ENCODE measurements at regions not wholly inside any gene's neighbourhood (a gene's known extent, or its start where the extent isn't known, plus 50 kb on each side); places are given as distances from the start of the nearest gene placed in this dataset.

- no peak overlapping the region for H3K9ac ChIP-seq (replicated peaks in 1 of 4; ENCODE audit: extremely low read depth in 1 of 4, low read depth in 3 of 4, low read length in 3 of 4)
- TF ChIP-seq BRCA1 (IDR thresholded peaks at IDR 0.05; ENCODE audit: low read depth, low read length) (no peak), ZNF274 (IDR thresholded peaks at IDR 0.05; ENCODE audit: borderline replicate concordance, extremely low read depth, low read length) (no peak), BCL11A (IDR thresholded peaks at IDR 0.05; ENCODE audit: low read depth in 2 of 2, low read length in 2 of 2) (no peak), SP2 (IDR thresholded peaks at IDR 0.05; ENCODE audit: low read length) (no peak), SIRT6 (IDR thresholded peaks at IDR 0.05; ENCODE audit: low read length) (no peak), FOSL1 (IDR thresholded peaks at IDR 0.05; ENCODE audit: insufficient read depth, low read depth, low read length) (no peak), SIX5 (IDR thresholded peaks at IDR 0.05; ENCODE audit: low read depth, low read length) (no peak), POLR2A (IDR thresholded peaks at IDR 0.05; ENCODE audit: control extremely low read depth in 1 of 2, low read depth in 2 of 2, low read length in 2 of 2) (no peak), CREB1 (IDR thresholded peaks at IDR 0.05) (no peak), TBP (IDR thresholded peaks at IDR 0.05; ENCODE audit: low read depth, low read length) (no peak), CBX8 (IDR thresholded peaks at IDR 0.05; ENCODE audit: borderline replicate concordance, low read depth, low read length) (no peak), RXRA (IDR thresholded peaks at IDR 0.05; ENCODE audit: insufficient read depth, low read depth, low read length) (no peak)
Observed at GRCh38 chr11:100585728-100586127, 101.4 kb upstream of the ARHGAP42 start.

More at GRCh38 chr11:100585728-100586127, 101.4 kb upstream of the ARHGAP42 start:
- no peak overlapping the region for H3K4me3 ChIP-seq (ENCODE audit: extremely low read depth in 1 of 4, insufficient read depth in 2 of 4, low read depth in 3 of 4, low read length in 4 of 4)
- no peak overlapping the region for H4K8ac ChIP-seq (ENCODE audit: extremely low read depth, insufficient read depth, low read length)
- H2AK5ac ChIP-seq (ENCODE audit: low read depth, low read length) = no peak overlapping the region
- no peaks in the 10 kb centered on the region for H3K79me1 ChIP-seq (ENCODE audit: low read depth, low read length)
- H3K14ac ChIP-seq (ENCODE audit: insufficient read length) = no peak overlapping the region
- H3K56ac ChIP-seq (replicated peaks; ENCODE audit: insufficient read length, low read depth, low read length) = no peak overlapping the region
- H3K4me1 ChIP-seq (replicated peaks in 1 of 4; ENCODE audit: control insufficient read depth in 3 of 4, insufficient read depth in 4 of 4, low read length in 3 of 4) = no peaks in the 10 kb centered on the region; a peak in 1 of 7 replicates
- no peak for FAIRE-seq
- H3K27ac ChIP-seq (ENCODE audit: low read depth, low read length) = no peak overlapping the region
- 82% methylated on average over 2 of the region's 2 CpGs; no CpG with 5 or more reads in 1 of the 2 experiments for WGBS, 2 experiments (ENCODE audit: extremely low coverage in 1 of 2, insufficient coverage in 1 of 2, insufficient read length in 1 of 2, insufficient replicate concordance in 2 of 2, low coverage in 1 of 2, low lambda C conversion rate in 2 of 2, missing lambda C conversion rate in 1 of 2)
- H2BK120ac ChIP-seq (replicated peaks; ENCODE audit: low read depth, low read length) = no peak overlapping the region
- ChIA-PET POLR2A (ENCODE audit: partially characterized antibody) (no interaction called here), CTCF (ENCODE audit: partially characterized antibody) (no interaction called here)
- no peak overlapping the region for H2AFZ ChIP-seq (ENCODE audit: low read length)
- no peaks in the 10 kb centered on the region for H3K36me3 ChIP-seq (ENCODE audit: control insufficient read depth in 2 of 4, insufficient read depth in 4 of 4, low read length in 3 of 4)
- no peak overlapping the region for H2BK20ac ChIP-seq (ENCODE audit: low read length)
- H3K23me2 ChIP-seq (ENCODE audit: low read depth, low read length) = no peaks in the 10 kb centered on the region; the same call in 1 of the 2 replicates
- H3K23ac ChIP-seq (ENCODE audit: insufficient read length) = no peak overlapping the region
- no peak overlapping the region for H4K91ac ChIP-seq (replicated peaks; ENCODE audit: insufficient read length, low read length)
- no peaks in the 10 kb centered on the region for H3K79me2 ChIP-seq (ENCODE audit: control insufficient read depth in 1 of 2, insufficient read depth in 2 of 2, low read length in 2 of 2)
- H4K5ac ChIP-seq (ENCODE audit: insufficient read length, low read depth, low read length) = no peak overlapping the region
- no peaks in the 10 kb centered on the region for H3K9me3 ChIP-seq (ENCODE audit: insufficient read depth in 2 of 2, low read depth in 1 of 2, low read length in 1 of 2)
- H3K4ac ChIP-seq (replicated peaks; ENCODE audit: insufficient read length, low read depth, low read length) = no peak overlapping the region
- H2BK12ac ChIP-seq (ENCODE audit: low read depth, low read length) = no peak overlapping the region
- no peak overlapping the region for H2BK5ac ChIP-seq (ENCODE audit: low read depth, low read length)
- no peaks in the 10 kb centered on the region for H4K20me1 ChIP-seq (replicated peaks in 1 of 2; ENCODE audit: control insufficient read depth in 1 of 2, insufficient read depth in 2 of 2, low read length in 2 of 2)
- H3K4me2 ChIP-seq (ENCODE audit: insufficient read depth in 1 of 2, low read depth in 2 of 2, low read length in 2 of 2) = no peak overlapping the region
- H2BK15ac ChIP-seq (ENCODE audit: low read length) = no peak overlapping the region
- DNase-seq (ENCODE audit: low read depth in 1 of 2, low spot score in 2 of 2) = no peak
- no peak overlapping the region for H3K18ac ChIP-seq (ENCODE audit: extremely low read depth, low read length)
- H3K27me3 ChIP-seq (replicated peaks in 1 of 4; ENCODE audit: control insufficient read depth in 3 of 4, extremely low read depth in 1 of 4, insufficient read depth in 3 of 4, low read length in 3 of 4) = no peaks in the 10 kb centered on the region
